ENCODE measurements at regions not wholly inside any gene's neighbourhood (a gene's known extent, or its start where the extent isn't known, plus 50 kb on each side); places are given as distances from the start of the nearest gene placed in this dataset.

DNA sequence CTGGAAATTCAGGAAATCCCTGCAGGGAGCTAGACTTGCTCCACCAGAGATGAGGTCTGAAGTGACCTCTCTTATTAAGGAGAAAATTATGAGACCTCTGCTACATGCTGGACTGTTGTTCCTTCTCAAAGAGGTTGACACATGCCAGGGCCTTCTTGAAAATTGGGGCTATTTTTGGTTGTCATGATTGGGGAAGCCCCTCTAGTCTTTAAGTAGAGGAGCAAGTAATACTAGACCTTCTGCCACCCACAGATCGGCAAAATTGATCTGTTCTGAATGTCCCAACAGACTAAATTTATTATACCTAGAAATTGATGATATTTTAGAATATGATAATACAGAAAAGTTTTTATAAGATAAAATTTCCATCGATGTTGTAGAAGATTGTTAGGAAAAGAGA, 160.8 kb upstream of the GRB10 start:
- TF ChIP-seq, protein P1, sequence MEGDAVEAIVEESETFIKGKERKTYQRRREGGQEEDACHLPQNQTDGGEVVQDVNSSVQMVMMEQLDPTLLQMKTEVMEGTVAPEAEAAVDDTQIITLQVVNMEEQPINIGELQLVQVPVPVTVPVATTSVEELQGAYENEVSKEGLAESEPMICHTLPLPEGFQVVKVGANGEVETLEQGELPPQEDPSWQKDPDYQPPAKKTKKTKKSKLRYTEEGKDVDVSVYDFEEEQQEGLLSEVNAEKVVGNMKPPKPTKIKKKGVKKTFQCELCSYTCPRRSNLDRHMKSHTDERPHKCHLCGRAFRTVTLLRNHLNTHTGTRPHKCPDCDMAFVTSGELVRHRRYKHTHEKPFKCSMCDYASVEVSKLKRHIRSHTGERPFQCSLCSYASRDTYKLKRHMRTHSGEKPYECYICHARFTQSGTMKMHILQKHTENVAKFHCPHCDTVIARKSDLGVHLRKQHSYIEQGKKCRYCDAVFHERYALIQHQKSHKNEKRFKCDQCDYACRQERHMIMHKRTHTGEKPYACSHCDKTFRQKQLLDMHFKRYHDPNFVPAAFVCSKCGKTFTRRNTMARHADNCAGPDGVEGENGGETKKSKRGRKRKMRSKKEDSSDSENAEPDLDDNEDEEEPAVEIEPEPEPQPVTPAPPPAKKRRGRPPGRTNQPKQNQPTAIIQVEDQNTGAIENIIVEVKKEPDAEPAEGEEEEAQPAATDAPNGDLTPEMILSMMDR (IDR thresholded peaks at IDR 0.05), result no peak
- TF ChIP-seq RFX5 (IDR thresholded peaks at IDR 0.05; ENCODE audit: low read length), result no peak

Measured in SK-N-SH (cell line).